HG03520 (cell line): ENCODE measurements at regions not wholly inside any gene's neighbourhood (a gene's known extent, or its start where the extent isn't known, plus 50 kb on each side); places are given as distances from the start of the nearest gene placed in this dataset.

Source experiments
- ATAC-seq: cut with Tn5 transposase; IDR thresholded peaks from one replicate; pipeline ENCODE4 v1.9.1; 2021; ENCODE audit warnings: mild to moderate bottlenecking, moderate library complexity; ENCODE audit not compliant: unreplicated experiment

DNA sequence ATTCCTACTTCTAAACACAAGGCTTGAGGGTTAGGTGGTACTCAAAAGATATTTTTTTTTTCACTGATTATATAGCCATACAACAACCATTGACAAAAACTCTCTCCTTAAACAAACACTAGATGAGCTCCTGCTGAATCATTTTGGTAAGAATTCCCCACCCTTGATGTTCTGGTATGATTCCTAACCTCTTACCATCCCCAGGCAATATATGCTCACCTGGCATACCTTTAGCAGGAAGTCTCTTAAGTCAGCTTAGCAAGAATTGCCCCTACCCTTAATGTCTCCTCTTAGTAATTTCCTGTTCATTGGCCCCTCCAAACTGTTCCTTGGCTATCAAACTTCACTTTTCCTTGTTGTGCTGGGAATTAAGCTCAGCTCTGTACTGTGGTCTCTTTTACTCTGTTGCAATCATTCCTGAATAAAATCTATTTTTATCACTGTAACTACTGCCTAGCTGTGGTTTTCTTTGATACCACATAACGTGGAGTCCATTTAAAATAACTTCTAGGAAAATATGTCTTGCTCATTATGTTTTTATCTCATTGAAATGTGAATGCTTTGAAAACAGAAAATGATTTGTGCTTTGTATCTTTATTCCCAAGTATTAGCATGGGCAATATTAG is 712.6 kb downstream of the SLC16A7 start:
- ATAC-seq: no peak

DNA sequence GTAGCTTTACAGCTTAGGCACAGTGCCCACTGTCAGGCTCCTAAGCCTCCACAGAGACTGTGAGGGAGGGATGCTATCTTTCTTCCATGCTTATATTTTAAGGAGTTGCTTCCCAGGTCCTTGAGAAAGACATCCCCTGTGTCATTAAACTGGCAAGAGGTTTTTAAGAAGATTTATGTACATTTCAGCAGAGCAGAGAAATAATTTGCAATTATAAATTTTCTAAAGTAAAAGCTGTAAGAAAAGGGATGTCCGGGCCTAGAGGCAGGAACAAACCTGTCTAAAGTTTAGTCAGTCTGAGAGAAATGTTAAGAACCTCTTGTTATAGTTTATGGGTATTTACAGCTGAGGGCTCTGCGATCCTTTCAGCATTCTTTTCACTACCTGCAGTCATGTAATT is 716.1 kb downstream of the SLC16A7 start:
- ATAC-seq: no peak

DNA sequence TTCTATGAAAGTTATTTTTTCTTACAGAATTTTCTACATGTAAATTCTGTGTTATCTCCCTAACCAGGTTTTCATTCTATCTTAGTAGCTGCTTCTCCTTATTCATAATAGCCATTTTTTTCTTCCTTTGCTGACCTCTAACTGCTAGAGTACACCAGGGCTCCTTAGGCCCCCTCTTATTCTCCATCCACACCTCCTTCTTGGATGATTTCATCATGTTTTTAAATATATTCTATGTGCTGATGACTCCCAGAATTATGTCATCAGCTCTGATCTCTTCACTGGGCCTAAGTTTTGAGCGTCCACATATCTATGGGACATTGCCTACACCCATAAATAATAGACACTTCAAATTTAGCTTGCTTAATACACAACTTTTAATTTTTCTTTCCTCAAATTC is 721.5 kb downstream of the SLC16A7 start:
- ATAC-seq: no peak

DNA sequence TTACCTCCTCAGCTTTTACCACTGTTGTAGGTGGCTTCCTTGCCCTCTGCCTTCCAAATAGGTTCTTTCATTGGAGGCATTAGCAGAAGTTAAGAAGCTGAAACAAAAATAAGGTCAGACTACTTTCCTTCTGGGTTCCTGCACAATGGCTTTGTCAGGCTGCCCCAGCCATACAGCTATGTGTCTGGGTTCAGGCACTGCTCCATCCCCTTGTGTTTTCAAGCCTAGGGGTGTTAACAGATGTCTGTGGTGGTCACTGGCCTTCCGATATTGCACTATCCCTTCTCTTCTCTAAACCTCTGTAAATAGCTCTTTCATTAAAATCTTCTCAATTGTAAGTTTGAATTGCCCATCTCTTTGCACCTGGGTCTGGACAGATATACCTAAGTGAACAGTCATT is 728.9 kb downstream of the SLC16A7 start:
- no peak for ATAC-seq

DNA sequence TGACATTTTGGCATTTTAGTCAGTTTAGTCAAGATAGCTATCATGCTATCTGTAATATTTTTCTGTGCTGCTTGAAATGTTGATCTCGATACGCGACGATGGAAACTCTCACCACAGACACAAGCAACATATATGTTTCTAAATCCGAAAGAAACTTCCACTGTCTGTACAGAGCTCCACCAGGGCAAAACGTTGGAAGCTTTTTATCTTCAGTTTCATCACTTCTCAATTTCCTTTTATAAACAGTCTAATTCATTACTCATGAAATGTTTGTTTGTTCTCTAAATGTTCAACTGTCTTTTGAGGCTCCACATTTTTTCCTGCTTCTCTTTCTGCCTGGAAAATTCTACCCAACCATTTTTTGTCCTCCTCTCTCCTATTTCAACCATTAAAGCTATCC is 737.6 kb downstream of the SLC16A7 start:
- ATAC-seq: no peak

DNA sequence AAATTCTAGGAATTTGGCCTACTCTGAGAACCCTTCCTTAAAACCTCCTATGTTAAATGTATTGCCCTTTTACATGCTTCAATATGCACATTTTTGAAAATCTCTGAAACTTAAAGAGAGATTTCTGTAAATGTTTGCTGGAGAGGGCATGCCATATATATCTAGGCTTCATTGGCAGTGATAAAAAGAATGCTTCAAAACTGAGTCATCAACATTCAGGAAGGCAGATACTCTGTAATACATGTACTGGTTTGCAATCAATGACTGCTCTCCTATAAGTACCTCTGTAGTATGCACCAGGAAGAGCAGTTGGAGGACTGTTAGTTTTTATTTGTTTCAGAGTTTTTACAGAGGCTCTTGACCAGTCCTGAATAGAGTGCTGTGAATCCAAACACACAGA is 739.9 kb downstream of the SLC16A7 start:
- ATAC-seq: no peak

DNA sequence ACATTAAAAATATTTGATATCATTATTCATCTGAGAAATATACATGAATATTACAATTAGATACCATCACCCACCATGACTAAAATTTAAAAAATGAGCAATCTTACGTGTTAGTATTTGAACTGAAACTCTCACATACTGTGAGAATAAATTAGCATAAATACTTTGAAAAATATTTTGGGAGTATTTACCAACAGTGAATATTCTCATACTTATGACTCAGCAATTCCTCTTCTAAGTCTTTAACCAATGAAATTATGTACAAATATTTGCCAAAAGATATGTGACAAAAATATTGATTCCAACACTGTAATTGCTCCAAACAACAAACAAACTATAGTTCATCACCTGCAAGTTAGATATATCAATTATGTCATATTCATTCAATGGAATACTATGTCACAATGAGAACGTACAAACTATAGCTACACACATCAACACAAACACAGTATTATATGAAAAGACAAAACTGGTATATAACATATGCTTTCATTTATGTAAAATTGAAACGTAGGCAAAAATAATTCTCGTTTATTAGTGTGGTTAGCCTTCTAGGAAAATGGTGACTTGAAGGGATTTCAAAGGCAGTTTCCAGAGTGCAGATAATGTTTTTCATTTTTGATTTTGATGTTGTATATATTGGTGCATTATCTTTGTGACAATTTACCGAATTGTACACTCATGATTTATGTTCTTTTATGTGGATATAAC is 742.2 kb downstream of the SLC16A7 start:
- ATAC-seq: no peak

DNA sequence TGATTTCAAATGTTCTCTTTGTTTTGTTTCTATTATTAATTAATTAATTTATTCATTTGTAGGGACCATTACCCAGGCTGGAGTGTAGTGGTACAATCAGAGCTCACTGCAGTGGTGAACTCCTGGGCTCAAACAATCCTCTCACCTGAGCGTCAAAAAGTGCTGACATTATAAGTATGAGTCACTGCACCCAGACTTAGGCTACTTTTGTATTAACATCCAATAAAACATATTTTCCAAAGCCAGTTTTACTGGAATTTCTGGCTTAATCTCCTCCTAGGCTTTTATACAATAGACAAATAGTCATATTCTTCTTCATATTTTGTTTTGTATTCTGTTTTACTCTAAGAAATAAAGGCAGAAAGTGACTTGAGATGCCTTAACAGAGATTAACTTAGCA is 749.6 kb downstream of the SLC16A7 start:
- ATAC-seq: no peak

DNA sequence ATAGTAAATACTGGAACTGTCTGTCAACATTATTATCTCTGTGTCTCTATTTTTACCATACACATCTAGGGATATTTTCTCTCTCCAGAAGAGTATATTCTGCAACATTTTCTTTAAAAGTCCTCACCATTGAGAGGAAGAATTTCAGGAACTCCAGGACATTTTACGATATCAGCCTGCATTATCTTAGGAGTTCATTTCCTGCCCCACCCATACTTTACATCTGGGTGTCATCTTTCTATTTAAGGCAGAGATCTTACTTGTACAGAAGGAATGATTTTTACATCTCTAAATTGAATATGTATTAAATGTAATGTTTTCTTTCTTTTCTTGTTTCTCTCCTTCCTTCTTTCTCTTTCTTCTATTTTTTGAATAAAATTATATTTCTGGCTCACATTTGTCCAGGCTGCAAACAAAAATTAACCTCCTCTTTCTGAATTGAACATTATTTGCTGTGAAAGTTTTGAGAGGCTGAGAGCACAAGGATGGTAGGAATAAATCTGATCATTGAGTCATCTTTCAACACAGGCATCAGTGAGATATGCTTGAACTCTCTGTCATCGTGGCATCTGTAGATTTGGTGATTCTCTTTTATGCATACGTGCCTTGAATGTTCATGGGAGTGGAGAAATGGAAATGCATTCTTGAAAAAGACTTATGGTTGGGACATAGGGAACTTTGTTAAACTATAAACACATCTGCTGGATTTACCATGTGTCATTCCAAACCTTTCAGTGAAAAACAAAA is 753.6 kb downstream of the SLC16A7 start:
- no peak for ATAC-seq

DNA sequence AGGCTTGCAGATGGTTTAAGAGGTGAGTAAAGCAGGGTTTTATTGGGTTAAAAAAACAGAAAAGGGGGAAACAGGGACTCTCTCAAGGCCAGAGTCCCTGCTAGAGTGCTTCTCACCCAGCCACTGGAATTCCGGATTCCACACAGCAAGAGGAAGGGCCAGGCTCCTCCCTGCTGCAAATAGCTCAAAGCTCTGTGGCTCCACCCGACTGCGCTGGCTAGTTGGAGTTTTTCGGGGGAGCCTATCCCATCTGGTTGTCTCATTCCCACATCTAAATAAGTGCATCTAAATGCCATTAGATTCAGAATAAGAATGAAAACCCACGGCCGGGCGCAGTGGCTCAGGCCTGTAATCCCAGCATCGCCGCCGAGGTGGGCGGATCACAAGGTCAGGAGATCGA is 791.5 kb downstream of the SLC16A7 start:
- no peak for ATAC-seq

DNA sequence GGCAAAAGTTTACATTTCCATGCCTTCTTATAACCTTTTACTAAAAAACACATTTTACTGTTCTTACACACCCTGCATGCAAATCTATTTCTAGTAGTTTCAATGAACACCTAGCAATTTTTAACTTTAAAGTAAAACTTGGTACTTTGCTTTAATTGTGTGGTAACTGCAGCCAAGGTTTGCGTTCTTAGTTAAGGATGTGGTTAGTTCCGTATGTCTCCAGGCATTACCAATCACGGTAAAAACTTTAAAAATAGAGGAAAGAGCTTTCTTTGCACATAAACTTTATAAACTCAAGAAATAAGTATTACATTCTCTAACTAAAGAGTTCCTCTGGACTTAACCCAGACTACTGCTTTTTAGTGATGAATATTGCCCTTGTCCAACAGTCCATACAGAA is 795.2 kb downstream of the SLC16A7 start:
- no peak for ATAC-seq

DNA sequence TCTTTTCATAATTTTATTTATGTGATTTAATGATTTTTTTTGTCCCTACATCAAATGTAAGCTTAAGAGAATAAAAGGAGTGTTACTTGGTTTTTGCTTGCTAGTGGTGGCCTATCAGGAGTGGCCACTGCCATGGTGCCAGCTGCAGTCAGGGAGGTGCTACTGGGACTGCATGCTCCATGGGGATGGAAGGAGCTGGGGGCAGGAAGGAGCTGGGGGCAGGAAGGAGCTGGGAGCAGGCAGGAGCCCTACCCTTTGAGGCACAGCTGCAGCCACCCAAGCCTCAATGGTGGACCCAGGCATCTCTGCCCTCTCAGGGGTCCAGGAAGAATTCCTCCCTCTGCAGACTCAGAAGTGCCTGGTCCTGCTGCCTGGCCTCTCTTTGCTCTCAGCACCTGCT is 796.0 kb downstream of the SLC16A7 start:
- ATAC-seq: no peak

DNA sequence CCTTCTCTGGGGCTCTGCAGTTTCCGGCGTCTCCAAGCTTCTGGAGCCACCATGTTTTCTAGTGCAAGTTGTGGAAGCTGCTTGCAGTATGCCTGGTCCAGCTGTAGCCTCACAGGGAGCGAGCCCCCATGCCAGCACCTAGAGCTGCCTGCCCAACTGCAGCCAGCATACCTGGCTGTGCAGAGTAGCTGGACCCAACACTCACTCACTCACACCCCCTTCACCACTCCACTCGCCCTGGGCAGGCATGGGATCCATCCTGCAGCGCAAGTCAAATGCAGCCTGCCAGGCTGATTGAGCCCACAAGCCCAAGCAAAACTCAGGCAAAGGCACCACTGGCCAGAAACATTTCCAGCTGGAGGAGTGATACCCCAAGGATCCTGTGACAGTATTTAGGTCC is 797.3 kb downstream of the SLC16A7 start:
- no peak for ATAC-seq

DNA sequence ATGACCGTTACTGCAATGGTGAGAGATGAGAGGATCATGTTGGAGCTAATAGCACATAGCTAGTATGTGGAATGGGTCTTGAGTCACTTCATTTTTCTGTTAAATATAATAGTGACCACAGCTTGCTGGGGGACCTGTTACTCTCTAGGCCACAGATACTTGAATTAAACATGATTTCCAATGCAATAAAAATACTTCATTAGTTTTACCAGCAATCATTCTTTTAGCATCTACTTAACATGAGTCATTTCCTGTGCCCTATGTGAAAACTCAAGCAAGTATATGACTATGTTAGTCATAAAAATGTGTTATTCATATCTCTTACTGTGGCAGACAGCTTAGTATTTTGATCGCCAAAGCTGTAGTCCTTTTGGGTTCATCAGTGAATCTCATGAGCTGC is 798.8 kb downstream of the SLC16A7 start:
- no peak for ATAC-seq

DNA sequence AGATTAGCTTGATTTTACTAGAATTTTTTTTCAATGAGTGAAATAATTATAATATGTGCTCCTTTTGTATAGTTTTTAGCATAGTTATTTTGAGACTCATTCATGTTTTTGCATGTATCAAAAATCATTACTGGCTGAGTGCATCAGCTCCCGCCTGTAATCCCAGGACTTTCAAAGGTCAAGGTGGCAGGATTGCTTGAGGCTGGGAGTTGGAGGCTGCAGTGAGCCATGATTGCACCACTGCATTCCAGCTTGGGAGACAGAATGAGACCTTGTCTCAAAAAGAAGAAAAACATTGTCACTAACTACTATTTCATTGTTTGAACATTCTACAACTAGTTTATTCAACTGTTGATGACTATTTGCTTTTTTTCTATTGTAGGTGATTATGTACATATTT is 802.7 kb downstream of the SLC16A7 start:
- ATAC-seq: no peak

DNA sequence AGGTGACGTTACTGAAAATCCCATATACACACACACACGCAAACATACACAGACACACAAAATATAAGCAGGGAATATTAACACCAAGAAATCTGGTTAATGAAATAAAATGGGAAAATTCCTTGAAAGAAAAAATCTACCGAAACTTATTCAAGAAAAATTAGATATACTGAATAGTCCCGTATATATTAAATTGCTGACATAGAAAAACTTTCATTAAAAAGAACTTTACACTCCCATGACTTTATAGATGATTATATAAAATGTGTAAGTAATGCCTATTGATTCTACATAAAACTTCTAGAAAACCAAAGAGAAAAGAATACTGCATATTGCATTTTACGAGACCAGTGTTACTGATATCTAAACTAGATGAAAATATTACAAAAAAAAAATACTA is 803.2 kb downstream of the SLC16A7 start:
- no peak for ATAC-seq

DNA sequence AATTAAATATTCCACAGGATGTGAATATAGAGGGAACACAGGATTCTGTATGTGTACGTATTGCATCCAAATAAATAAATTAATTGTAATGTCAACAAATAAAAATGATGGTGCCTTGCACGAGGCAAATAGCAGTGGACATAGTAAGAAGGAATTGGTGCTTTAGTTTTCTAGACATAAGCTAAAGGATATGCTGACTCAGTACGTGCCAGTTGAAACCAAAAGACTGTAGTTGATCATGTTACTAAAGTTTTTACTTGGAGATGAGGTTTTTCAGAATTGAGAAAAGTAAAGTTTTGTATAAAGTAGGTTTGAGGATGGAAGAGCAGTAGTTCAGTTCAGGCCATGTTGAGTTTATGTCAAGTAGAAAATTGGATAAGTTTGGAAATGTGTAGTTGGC is 807.2 kb downstream of the SLC16A7 start:
- no peak for ATAC-seq

DNA sequence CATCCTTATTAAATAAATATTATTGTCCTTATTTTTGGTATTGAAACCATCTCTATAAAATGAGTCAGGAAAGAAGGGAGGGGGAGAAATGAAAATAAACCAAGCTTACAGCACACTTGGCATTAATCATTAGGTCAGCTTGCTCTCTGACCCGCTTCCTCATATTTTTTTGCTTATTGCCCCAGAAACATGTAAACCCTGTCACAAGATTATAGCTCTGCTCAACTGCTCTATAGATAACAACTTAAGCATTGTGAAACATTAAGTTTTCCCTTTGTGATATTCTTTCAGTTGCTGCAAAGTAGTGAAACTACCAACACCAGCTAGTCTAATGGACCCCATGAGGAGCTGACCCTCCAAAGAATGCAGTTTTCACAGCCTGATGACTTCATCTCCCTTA is 819.5 kb downstream of the SLC16A7 start:
- no peak for ATAC-seq

DNA sequence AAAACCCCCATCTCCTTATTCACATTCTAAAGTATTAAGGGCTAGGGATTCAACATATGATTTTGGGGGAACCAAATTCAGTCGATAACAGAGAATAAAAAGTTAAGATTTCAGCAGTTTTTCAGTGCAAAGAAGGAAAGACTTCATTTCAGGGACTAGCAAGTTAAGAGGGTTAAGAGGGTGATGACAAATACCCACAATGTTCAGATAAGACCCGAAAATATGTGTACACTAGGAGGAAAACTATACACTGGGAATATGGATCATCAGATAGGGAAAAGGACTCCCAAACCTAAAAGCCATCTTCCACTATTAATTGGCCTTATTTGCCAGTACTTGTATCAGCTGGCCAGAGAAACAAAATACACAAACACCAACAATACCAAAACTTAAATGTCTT is 824.2 kb downstream of the SLC16A7 start:
- no peak for ATAC-seq

DNA sequence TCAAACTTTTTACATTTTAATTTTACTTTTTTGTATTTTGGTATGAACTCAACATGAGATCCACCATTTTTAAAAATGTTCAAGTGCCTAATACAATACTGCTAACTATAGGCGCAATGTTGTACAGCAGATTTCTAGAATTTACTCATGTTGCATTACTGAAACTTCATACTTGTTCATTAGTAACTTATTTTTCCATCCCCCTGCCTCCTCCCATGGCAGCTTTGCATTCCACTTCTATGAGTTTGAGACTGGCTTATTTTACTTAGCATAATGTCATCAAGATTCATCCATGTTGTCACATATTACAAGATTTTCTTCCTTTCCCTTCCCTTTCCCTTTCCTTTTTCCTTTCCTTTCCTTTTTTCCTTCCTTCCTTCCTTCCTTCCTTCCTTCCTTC is 825.9 kb downstream of the SLC16A7 start:
- no peak for ATAC-seq

DNA sequence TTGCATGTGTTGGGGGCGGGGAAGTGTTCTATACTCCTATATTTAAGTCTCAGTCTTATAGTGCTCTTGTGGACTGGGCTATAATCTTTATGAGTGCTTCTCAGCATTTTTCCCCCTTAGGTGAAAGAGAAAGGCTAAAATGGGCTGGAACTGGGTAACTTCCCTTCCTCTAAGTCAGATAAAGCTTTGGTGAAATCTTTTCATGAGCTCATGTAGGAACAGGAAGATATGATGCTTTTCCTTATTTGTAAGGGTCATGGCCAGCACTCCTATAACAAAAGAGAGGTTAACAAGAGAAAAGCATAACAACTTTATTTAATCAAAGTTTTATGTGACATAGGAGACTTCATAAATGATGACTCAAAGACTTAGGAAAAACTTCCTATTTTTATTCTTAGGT is 841.5 kb downstream of the SLC16A7 start:
- ATAC-seq: no peak

DNA sequence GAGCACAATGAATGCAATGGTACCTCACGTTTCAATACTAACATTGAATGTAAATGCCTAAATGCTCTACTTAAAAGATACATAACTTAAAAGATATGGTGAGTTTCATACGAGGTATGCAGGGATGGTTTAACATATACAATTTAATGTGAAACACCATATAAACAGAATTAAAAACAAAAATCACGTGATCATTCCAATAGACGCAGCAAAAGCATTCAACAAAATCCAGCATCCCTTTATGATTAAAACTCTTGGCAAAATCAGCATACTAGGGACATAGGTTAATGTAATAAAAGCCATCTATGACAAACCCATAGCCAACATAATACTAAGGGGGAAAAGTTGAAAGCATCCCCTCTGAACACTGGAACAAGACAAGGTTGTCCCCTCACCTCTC is 845.7 kb downstream of the SLC16A7 start:
- ATAC-seq: no peak
